Left ventricle myocardium inferior (tissue), 1 donor: ENCODE measurements at regions not wholly inside any gene's neighbourhood (a gene's known extent, or its start where the extent isn't known, plus 50 kb on each side); places are given as distances from the start of the nearest gene placed in this dataset.
"Not testable (repeated sequence)": the region's sequence is repeated elsewhere in the genome, so short reads cannot be mapped to it uniquely, and the experiment has no call there.

Experiments
- DNase-seq: peaks from one replicate; pipeline ENCODE4 v3.0.0-alpha.2; 2020
- H3K27ac ChIP-seq: fragments of 200-600 bp; replicated peaks from 2 replicates; pipeline ENCODE4 v1.8.0; 2021
- H3K27me3 ChIP-seq: fragments of 200-600 bp; 2 replicates; pipeline ENCODE4 v1.8.0; 2021; ENCODE audit warnings: low read depth
- H3K36me3 ChIP-seq: fragments of 200-600 bp; 2 replicates; pipeline ENCODE4 v1.8.0; 2021
- H3K4me1 ChIP-seq: fragments of 200-600 bp; 2 replicates; pipeline ENCODE4 v1.8.0; 2021
- H3K4me3 ChIP-seq: fragments of 200-600 bp; 2 replicates; pipeline ENCODE4 v1.8.0; 2021; ENCODE audit warnings: mild to moderate bottlenecking, moderate library complexity
- H3K9me3 ChIP-seq: fragments of 200-600 bp; replicated peaks from 2 replicates; pipeline ENCODE4 v1.8.0; 2021
- CTCF ChIP-seq: fragments of 200-600 bp; IDR thresholded peaks from 2 replicates; pipeline ENCODE4 v1.8.0; 2021; ENCODE audit warnings: antibody characterized with exemption, mild to moderate bottlenecking, borderline replicate concordance
- intact Hi-C: fragments of 100-400 bp; cut with micrococcal nuclease; formaldehyde crosslinking; loops from one replicate; pipeline ENCODE4 v1.11.0; 2022
- donor health status: DM: no; HTN: yes; CAD: no; lungs with severe emphysema.

GRCh38 chr16:60407606-60408005 is 1628.6 kb downstream of the CDH8 start:
- H3K4me3 ChIP-seq: no peak overlapping the region
- H3K4me1 ChIP-seq: no peaks in the 10 kb centered on the region
- intact Hi-C loops: no loop called here
- H3K9me3 ChIP-seq: no peaks in the 10 kb centered on the region
- no peak overlapping the region for H3K27ac ChIP-seq
- DNase-seq: no peak
- no peaks in the 10 kb centered on the region for H3K36me3 ChIP-seq
- H3K27me3 ChIP-seq: no peaks in the 10 kb centered on the region
- no peak for TF ChIP-seq CTCF

GRCh38 chr16:60407034-60407433 is 1629.2 kb downstream of the CDH8 start:
- TF ChIP-seq CTCF: no peak
- intact Hi-C loops: no loop called here
- no peaks in the 10 kb centered on the region for H3K9me3 ChIP-seq
- no peaks in the 10 kb centered on the region for H3K27me3 ChIP-seq
- H3K36me3 ChIP-seq: no peaks in the 10 kb centered on the region
- no peak overlapping the region for H3K27ac ChIP-seq
- no peaks in the 10 kb centered on the region for H3K4me1 ChIP-seq
- H3K4me3 ChIP-seq: no peak overlapping the region
- DNase-seq: no peak

GRCh38 chr16:60405286-60405685 is 1631.0 kb downstream of the CDH8 start:
- no peaks in the 10 kb centered on the region for H3K4me1 ChIP-seq
- H3K27me3 ChIP-seq: no peaks in the 10 kb centered on the region
- H3K4me3 ChIP-seq: no peak overlapping the region
- no peak for DNase-seq
- no peak overlapping the region for H3K27ac ChIP-seq
- no peak for TF ChIP-seq CTCF
- intact Hi-C loops: no loop called here
- H3K36me3 ChIP-seq: no peaks in the 10 kb centered on the region
- no peaks in the 10 kb centered on the region for H3K9me3 ChIP-seq

- intact Hi-C loops: no loop called here
- Histone ChIP-seq H3K4me1 (no peaks in the 10 kb centered on the region), H3K9me3 (no peaks in the 10 kb centered on the region), H3K27ac (no peak overlapping the region), H3K36me3 (no peaks in the 10 kb centered on the region), H3K27me3 (no peaks in the 10 kb centered on the region), H3K4me3 (no peak overlapping the region)
- no peak for DNase-seq
- TF ChIP-seq CTCF: no peak
These were observed 1631.8 kb downstream of the CDH8 start for GRCh38 chr16:60404401-60404800.

GRCh38 chr16:60402941-60403340 is 1633.3 kb downstream of the CDH8 start:
- H3K4me1 ChIP-seq, H3K9me3 ChIP-seq, H3K36me3 ChIP-seq, H3K27me3 ChIP-seq, DNase-seq, H3K27ac ChIP-seq, H3K4me3 ChIP-seq, intact Hi-C loops: not testable (repeated sequence)

GRCh38 chr16:60392380-60392779 is 1643.9 kb downstream of the CDH8 start:
- no peaks in the 10 kb centered on the region for H3K9me3 ChIP-seq
- no peak for TF ChIP-seq CTCF
- H3K4me1 ChIP-seq: no peaks in the 10 kb centered on the region
- H3K27ac ChIP-seq: no peak overlapping the region
- intact Hi-C loops: no loop called here
- no peaks in the 10 kb centered on the region for H3K27me3 ChIP-seq
- no peaks in the 10 kb centered on the region for H3K36me3 ChIP-seq
- no peak overlapping the region for H3K4me3 ChIP-seq
- DNase-seq: no peak
